T-cell (primary cell): ENCODE measurements at regions not wholly inside any gene's neighbourhood (a gene's known extent, or its start where the extent isn't known, plus 50 kb on each side); places are given as distances from the start of the nearest gene placed in this dataset.

Experiments used
- ATAC-seq, 4 experiments: fragments of 200-7000 bp in 3 of 4; fragments of 150-1000 bp in 1 of 4; cut with Tn5 transposase; replicated peaks in 1 of 4; 1 replicate in 3 of 4; 2 replicates in 1 of 4; pipeline ENCODE4 v1.10.0; 2021; ENCODE audit warnings: moderate library complexity in 3 of 4, mild to moderate bottlenecking in 2 of 4, moderate number of reproducible peaks in 1 of 4
- CTCF ChIA-PET, 2 donors: fragments of 300-600 bp; sonication (Branson Sonifier 250); formaldehyde crosslinking; loops; one replicate each; lab custom pipeline; 2022; ENCODE audit warnings: antibody characterized with exemption in 2 of 2; lab: Charles Lee
- POLR2A ChIA-PET, 2 donors: fragments of 300-600 bp; sonication (Branson Sonifier 250); formaldehyde crosslinking; loops; one replicate each; lab custom pipeline; 2022; ENCODE audit warnings: antibody characterized with exemption in 2 of 2; lab: Charles Lee
- DNase-seq, 35 experiments: peaks; one replicate each; pipeline versions ENCODE4 v3.0.0 to v3.0.0-alpha.2; 2013 to 2023
- H3K27ac ChIP-seq: one replicate; pipeline ENCODE4 v1.5.1; 2013; ENCODE audit warnings: low read length
- H3K27me3 ChIP-seq, 2 experiments: replicated peaks in 1 of 2; 1 replicate in 1 of 2; 2 replicates in 1 of 2; pipeline versions ENCODE4 v1.6.1 to v1.7.0; 2013; ENCODE audit warnings: low read length in 1 of 2, mixed read lengths in 1 of 2; ENCODE audit not compliant: control insufficient read depth in 2 of 2, insufficient read depth in 2 of 2; ENCODE audit errors: extremely low read depth in 1 of 2
- H3K36me3 ChIP-seq, 2 donors: 1 replicate in 1 of 2; 2 replicates in 1 of 2; pipeline versions ENCODE4 v1.6.1 to v1.7.0; 2013; ENCODE audit warnings: low read length in 1 of 2; ENCODE audit not compliant: control insufficient read depth in 2 of 2, insufficient read depth in 1 of 2; ENCODE audit errors: extremely low read depth in 1 of 2
- H3K4me1 ChIP-seq, 2 experiments: 1 replicate in 1 of 2; 2 replicates in 1 of 2; pipeline versions ENCODE4 v1.6.1 to v1.7.0; 2013; ENCODE audit warnings: low read length in 2 of 2, mixed read lengths in 1 of 2; ENCODE audit not compliant: insufficient read depth in 2 of 2, control insufficient read depth in 1 of 2; ENCODE audit errors: extremely low read depth in 1 of 2
- H3K4me3 ChIP-seq, 2 donors: 1 replicate in 1 of 2; 2 replicates in 1 of 2; pipeline versions ENCODE4 v1.5.1 to v1.7.0; 2013; ENCODE audit warnings: mild to moderate bottlenecking in 2 of 2, low read length in 1 of 2, moderate library complexity in 1 of 2; ENCODE audit not compliant: control insufficient read depth in 1 of 2; ENCODE audit errors: extremely low read depth in 1 of 2
- H3K9me3 ChIP-seq: 2 replicates; pipeline ENCODE4 v1.7.0; 2013
- H3K27ac Mint-ChIP-seq, 2 donors: one replicate each; pipeline ENCODE4 v1.8.0; 2020 to 2021; ENCODE audit warnings: mild to moderate bottlenecking in 2 of 2, mixed read lengths in 2 of 2
- H3K27me3 Mint-ChIP-seq, 2 donors: one replicate each; pipeline ENCODE4 v1.8.0; 2021 to 2022; ENCODE audit warnings: mixed read lengths in 2 of 2
- H3K36me3 Mint-ChIP-seq: one replicate; pipeline ENCODE4 v1.8.0; 2021; ENCODE audit warnings: mixed read lengths
- H3K4me1 Mint-ChIP-seq, 3 donors: one replicate each; pipeline ENCODE4 v1.8.0; 2020 to 2022; ENCODE audit warnings: mixed read lengths in 3 of 3, mild to moderate bottlenecking in 1 of 3
- H3K4me3 Mint-ChIP-seq, 3 donors: one replicate each; pipeline ENCODE4 v1.8.0; 2020 to 2022; ENCODE audit warnings: mild to moderate bottlenecking in 3 of 3, mixed read lengths in 3 of 3, moderate library complexity in 3 of 3
- H3K9me3 Mint-ChIP-seq, 3 donors: one replicate each; pipeline ENCODE4 v1.8.0; 2020 to 2022; ENCODE audit warnings: mixed read lengths in 3 of 3
- WGBS: methylation state at CpG from one replicate; pipeline ENCODE4 v1.1.5; 2013; ENCODE audit warnings: missing lambda C conversion rate; ENCODE audit not compliant: insufficient coverage; 5-methylcytosine and 5-hydroxymethylcytosine counted together

DNA sequence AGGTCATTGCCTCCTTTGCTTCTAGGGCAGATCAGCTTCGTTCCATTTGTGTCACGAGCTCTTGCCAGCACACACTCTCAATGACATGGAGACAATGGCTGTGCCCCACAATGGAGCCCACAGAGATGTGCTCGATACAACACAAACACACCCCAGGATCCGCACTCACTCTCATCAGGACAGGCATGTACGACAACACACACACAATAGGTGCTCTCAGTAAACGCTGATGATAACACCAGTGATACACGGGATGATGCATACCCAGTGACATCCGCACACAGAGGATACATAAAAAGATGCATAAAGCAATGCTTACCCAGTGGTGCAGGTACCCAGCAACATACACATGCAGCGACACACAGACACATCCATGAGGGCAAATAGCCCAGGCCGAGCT lies 61.2 kb upstream of the LBX1 start:
- H3K4me1 Mint-ChIP-seq: peaks cover 8 to 22% (median 19%) of the 10 kb centered on the region in 3 donors
- 49% methylated on average over 10 of the region's 10 CpGs for WGBS

GRCh38 chr10:101290881-101291280 lies 61.6 kb upstream of the LBX1 start:
- peak overlapping the region in 2 of 3 donors; percentile 24 to 84 for H3K4me3 Mint-ChIP-seq

More for the DNA sequence above, 61.2 kb upstream of the LBX1 start:
- no peak for ATAC-seq
- ChIA-PET POLR2A (no interaction called here), CTCF (interaction anchor here in 1 of 2 donors (0.5 to 0.9 kb wide), 2 partner anchors 48 to 76 kb away, joined by 3 to 5 read pairs; no protein-coding TSS in a partner anchor)
- no peaks in the 10 kb centered on the region for H3K9me3 Mint-ChIP-seq
- peak overlapping the region in 2 of 3 donors; percentile 7 to 84 for H3K4me3 Mint-ChIP-seq
- H3K27ac Mint-ChIP-seq: peak overlapping the region in 1 of 2 donors; percentile 17
- peaks cover 72 to 85% of the 10 kb centered on the region in 2 donors for H3K27me3 Mint-ChIP-seq
- Histone ChIP-seq H3K9me3 (no peaks in the 10 kb centered on the region), H3K36me3 (no peaks in the 10 kb centered on the region), H3K27me3 (peaks cover 24 to 93% of the 10 kb centered on the region in 2 experiments), H3K27ac (no peak overlapping the region), H3K4me1 (peaks cover 2 to 21% of the 10 kb centered on the region in 2 experiments), H3K4me3 (no peak overlapping the region)
- H3K36me3 Mint-ChIP-seq: no peaks in the 10 kb centered on the region
- DNase-seq: no peak

DNA sequence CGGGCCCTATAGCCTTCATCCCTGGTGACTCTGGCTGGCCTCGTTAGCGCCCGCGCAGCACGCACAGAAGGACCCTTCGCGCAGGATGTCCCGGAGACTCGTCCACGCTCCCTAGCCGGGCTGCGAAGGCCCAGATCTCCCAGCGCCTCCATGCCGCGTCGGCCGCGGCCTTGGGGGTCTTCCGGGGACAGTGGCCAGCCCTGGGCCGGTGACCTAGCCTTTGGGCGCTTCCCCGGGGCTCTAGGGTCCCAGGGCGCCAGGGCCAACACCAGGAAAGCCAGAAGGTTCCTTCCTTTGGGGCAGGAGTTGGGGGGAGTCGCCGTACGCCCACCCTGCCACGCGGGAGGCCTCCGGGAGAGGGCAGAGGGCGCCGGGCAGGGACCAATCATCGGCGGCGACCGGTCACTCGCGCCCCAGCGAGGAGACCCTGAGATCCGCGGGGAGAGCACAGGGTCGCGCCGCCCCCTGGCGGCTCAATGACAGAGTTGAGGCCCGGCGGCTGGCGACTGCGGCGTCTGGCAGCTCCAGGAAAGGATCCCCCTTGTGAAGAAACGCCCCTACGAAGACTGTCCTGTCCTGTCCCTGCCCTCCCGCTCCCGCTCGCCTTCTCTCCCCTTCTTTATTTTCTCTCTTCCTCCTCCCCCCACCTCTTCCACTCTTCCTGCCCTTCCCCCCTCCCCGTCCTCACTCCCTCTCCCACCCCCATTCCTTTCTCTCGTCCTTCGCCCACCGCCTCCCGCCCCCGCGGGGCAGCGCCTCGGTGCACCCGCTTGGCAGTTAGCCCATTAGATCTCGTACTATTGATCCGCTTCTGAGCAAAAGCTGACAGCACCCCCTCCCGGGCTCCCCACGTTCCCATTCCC lies 62.3 kb upstream of the LBX1 start:
- H3K36me3 Mint-ChIP-seq: no peaks in the 10 kb centered on the region
- ChIA-PET CTCF (interaction anchor here (0.5 to 1.2 kb wide), 10 partner anchors 16 to 272 kb away, joined by 3 to 7 read pairs (median 4); no protein-coding TSS in a partner anchor), POLR2A (interaction anchor here (0.6 to 0.7 kb wide), 2 partner anchors 125 to 468 kb away, joined by 3 to 6 read pairs; no protein-coding TSS in a partner anchor)
- Histone ChIP-seq H3K4me1 (peaks cover 2 to 21% of the 10 kb centered on the region in 2 experiments), H3K36me3 (no peaks in the 10 kb centered on the region), H3K9me3 (no peaks in the 10 kb centered on the region), H3K27ac (no peak overlapping the region), H3K27me3 (peaks cover 22 to 88% of the 10 kb centered on the region in 2 experiments), H3K4me3 (peak overlapping the region; percentile 30 to 60)
- ATAC-seq (peak; percentile 72 to 81 (median 78)), DNase-seq (peak in 29 of 35 experiments; percentile 9 to 58 (median 33))
- peaks cover 6 to 20% (median 19%) of the 10 kb centered on the region in 3 donors for H3K4me1 Mint-ChIP-seq
- no peak overlapping the region for H3K27ac Mint-ChIP-seq
- H3K4me3 Mint-ChIP-seq: peak overlapping the region; percentile 66 to 84 (median 71)
- 4% methylated on average over 60 of the region's 69 CpGs for WGBS
- H3K27me3 Mint-ChIP-seq: peaks cover 68 to 80% of the 10 kb centered on the region in 2 donors
- H3K9me3 Mint-ChIP-seq: no peaks in the 10 kb centered on the region

More at GRCh38 chr10:101290881-101291280, 61.6 kb upstream of the LBX1 start:
- ATAC-seq (no peak), DNase-seq (no peak)
- Histone ChIP-seq H3K27ac (no peak overlapping the region), H3K27me3 (peaks cover 24 to 89% of the 10 kb centered on the region in 2 experiments), H3K4me1 (peaks cover 2 to 21% of the 10 kb centered on the region in 2 experiments), H3K9me3 (no peaks in the 10 kb centered on the region), H3K4me3 (no peak overlapping the region), H3K36me3 (no peaks in the 10 kb centered on the region)
- Mint-ChIP-seq H3K9me3 (no peaks in the 10 kb centered on the region), H3K27me3 (peaks cover 72 to 85% of the 10 kb centered on the region in 2 donors), H3K27ac (peak overlapping the region in 1 of 2 donors; percentile 17), H3K36me3 (no peaks in the 10 kb centered on the region), H3K4me1 (peaks cover 6 to 20% (median 19%) of the 10 kb centered on the region in 3 donors)
- CTCF ChIA-PET: no interaction called here
- WGBS: 40% methylated on average over 1 of the region's 8 CpGs
- POLR2A ChIA-PET: interaction anchor here in 1 of 2 donors (0.7 kb wide), 1 partner anchor 467 kb away, joined by 3 read pairs; no protein-coding TSS in a partner anchor

DNA sequence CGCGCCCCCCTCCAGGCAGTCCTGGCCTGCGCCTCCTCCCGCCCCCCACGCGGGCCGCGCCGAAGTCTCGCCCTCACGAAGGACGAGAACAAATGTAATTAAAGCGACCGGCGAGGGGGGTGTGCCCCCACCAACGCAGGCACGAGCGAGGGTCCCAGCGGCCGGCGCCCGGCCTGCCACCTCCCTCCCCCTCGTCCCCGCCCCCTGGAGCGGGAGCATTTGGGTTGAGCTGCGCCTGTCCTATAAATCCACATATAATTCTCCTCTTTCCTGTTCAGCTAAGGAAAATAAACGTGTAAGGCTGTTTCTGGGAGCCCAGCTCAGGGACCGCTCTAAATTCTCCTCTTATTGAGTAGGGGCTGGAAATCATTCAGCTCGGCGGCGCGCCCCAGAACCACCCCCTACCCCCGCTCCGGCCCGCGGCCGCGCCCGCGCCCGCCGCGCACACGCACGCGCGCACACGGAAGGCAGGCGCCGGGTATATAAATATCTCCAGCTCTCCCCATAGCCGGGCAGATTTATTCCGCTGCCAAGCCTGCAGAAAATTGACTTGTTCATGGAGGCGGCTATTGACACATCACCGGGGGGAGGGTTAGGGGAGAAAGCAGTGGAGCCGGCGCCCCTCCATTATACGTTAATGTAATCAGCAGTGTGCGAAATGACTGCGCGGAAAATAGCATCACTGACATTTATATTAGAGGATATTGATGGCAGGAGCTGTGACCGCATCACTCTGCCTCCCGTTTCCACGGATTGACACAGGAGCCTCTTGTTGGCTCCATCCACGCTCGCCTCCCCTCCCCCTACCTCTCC lies 61.6 kb upstream of the BTRC start:
- no peaks in the 10 kb centered on the region for H3K36me3 Mint-ChIP-seq
- H3K4me3 ChIP-seq: peak overlapping the region; percentile 30 to 60
- H3K9me3 ChIP-seq: no peaks in the 10 kb centered on the region
- ChIA-PET POLR2A (interaction anchor here in 1 of 2 donors (0.6 to 0.7 kb wide), 2 partner anchors 126 to 237 kb away, joined by 3 to 6 read pairs; no protein-coding TSS in a partner anchor), CTCF (interaction anchor here (0.5 to 1.2 kb wide), 11 partner anchors 16 to 821 kb away, joined by 3 to 7 read pairs (median 4); no protein-coding TSS in a partner anchor)
- peak; percentile 34 to 42 (median 35) for ATAC-seq
- H3K27ac ChIP-seq: no peak overlapping the region
- H3K36me3 ChIP-seq: no peaks in the 10 kb centered on the region
- no peak overlapping the region for H3K27ac Mint-ChIP-seq
- 3% methylated on average over 18 of the region's 65 CpGs for WGBS
- H3K4me1 ChIP-seq: peaks cover 2 to 21% of the 10 kb centered on the region in 2 experiments
- peak in 2 of 35 experiments; percentile 7 to 14 for DNase-seq
- peaks cover 6 to 20% (median 19%) of the 10 kb centered on the region in 3 donors for H3K4me1 Mint-ChIP-seq
- peaks cover 63 to 78% of the 10 kb centered on the region in 2 donors for H3K27me3 Mint-ChIP-seq
- peak overlapping the region; percentile 61 to 84 (median 71) for H3K4me3 Mint-ChIP-seq
- no peaks in the 10 kb centered on the region for H3K9me3 Mint-ChIP-seq
- H3K27me3 ChIP-seq: peaks cover 24 to 84% of the 10 kb centered on the region in 2 experiments

DNA sequence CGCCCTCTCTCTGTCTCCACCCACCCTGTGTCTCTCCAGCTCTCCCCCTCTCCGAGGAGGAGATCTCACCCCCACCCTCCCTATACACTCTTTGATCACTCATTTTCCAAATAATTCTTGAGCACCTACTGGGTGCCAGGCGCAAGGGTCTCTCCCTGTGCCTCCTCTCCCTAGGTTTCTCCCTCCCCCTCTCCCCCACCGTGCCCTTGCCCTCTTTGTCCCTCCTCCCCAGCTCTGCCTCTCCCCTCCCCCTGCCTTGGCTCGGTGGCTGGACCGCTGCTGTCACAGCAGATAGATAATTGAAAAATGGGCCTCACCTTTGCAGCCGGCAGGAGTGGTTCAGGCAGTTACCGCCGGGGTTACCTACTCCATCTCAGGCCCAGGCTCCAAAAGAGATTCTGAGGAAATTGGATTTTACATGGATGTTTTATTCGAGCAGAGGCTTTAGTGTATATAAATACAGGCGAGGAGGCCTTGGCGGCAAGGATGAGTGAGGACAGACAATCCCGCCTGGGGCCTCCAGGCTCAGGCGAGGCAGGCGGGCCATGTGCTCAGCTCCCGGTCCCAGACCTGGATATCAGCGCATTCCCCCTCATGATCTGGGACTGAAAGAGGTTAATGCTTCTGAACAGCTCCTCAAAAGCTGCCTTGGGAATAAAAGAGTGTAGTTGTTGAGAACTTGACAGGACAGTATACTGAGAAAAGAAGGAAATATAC lies 60.8 kb upstream of the BTRC start:
- Histone ChIP-seq H3K4me3 (no peak overlapping the region), H3K36me3 (no peaks in the 10 kb centered on the region), H3K4me1 (peaks cover 2 to 23% of the 10 kb centered on the region in 2 experiments), H3K27ac (no peak overlapping the region), H3K9me3 (no peaks in the 10 kb centered on the region), H3K27me3 (peaks cover 22 to 80% of the 10 kb centered on the region in 2 experiments)
- Mint-ChIP-seq H3K9me3 (no peaks in the 10 kb centered on the region), H3K4me3 (peak overlapping the region in 1 of 3 donors; percentile 84), H3K27ac (no peak overlapping the region), H3K36me3 (no peaks in the 10 kb centered on the region), H3K4me1 (peaks cover 7 to 25% (median 19%) of the 10 kb centered on the region in 3 donors), H3K27me3 (peaks cover 62 to 77% of the 10 kb centered on the region in 2 donors)
- WGBS: 37% methylated on average over 11 of the region's 17 CpGs
- CTCF ChIA-PET: interaction anchor here (0.6 to 1.2 kb wide), 4 partner anchors 15 to 820 kb away, joined by 3 to 5 read pairs (median 4); no protein-coding TSS in a partner anchor
- DNase-seq (no peak), ATAC-seq (no peak)
- POLR2A ChIA-PET: interaction anchor here in 1 of 2 donors (0.7 kb wide), 1 partner anchor 236 kb away, joined by 3 read pairs; no protein-coding TSS in a partner anchor
